ENCODE measurements at regions not wholly inside any gene's neighbourhood (a gene's known extent, or its start where the extent isn't known, plus 50 kb on each side); places are given as distances from the start of the nearest gene placed in this dataset.

GRCh38 chr2:104385743-104386142 is 468.2 kb upstream of the POU3F3 start:
- DNase-seq (no peak), ATAC-seq (peak; percentile 22 to 44 (median 35))
- no peaks in the 10 kb centered on the region for H3K9me3 ChIP-seq
- 44% methylated on average over 4 of the region's 4 CpGs for WGBS (ENCODE audit: insufficient coverage, low coverage, low lambda C conversion rate, missing lambda C conversion rate)
- H3K27ac ChIP-seq = no peak overlapping the region
- intact Hi-C loops (cut with DNase I) = no loop called here
- H3K36me3 ChIP-seq = no peaks in the 10 kb centered on the region
- no peak overlapping the region for H3K4me3 ChIP-seq
- TF ChIP-seq POLR2A (IDR thresholded peaks at IDR 0.05) (no peak), CTCF (IDR thresholded peaks at IDR 0.05) (no peak)
- H3K4me1 ChIP-seq = no peaks in the 10 kb centered on the region
- H3K27me3 ChIP-seq = no peaks in the 10 kb centered on the region

- 60% methylated on average over 2 of the region's 2 CpGs for WGBS (ENCODE audit: insufficient coverage, low coverage, low lambda C conversion rate, missing lambda C conversion rate)
- Histone ChIP-seq H3K36me3 (no peaks in the 10 kb centered on the region), H3K9me3 (no peaks in the 10 kb centered on the region), H3K27ac (no peak overlapping the region), H3K4me1 (no peaks in the 10 kb centered on the region), H3K4me3 (no peak overlapping the region), H3K27me3 (no peaks in the 10 kb centered on the region)
- DNase-seq (no peak), ATAC-seq (no peak)
- TF ChIP-seq CTCF (IDR thresholded peaks at IDR 0.05) (no peak), POLR2A (IDR thresholded peaks at IDR 0.05) (no peak)
- intact Hi-C loops (cut with DNase I) = no loop called here
These were observed 465.6 kb upstream of the POU3F3 start for GRCh38 chr2:104388296-104388695.

GRCh38 chr2:104402825-104403224 is 451.1 kb upstream of the POU3F3 start:
- no peak for ATAC-seq
- no peak overlapping the region for H3K4me3 ChIP-seq
- no peak for DNase-seq
- no peaks in the 10 kb centered on the region for H3K4me1 ChIP-seq
- H3K36me3 ChIP-seq = no peaks in the 10 kb centered on the region
- H3K27ac ChIP-seq = no peak overlapping the region
- no peaks in the 10 kb centered on the region for H3K27me3 ChIP-seq
- no peaks in the 10 kb centered on the region for H3K9me3 ChIP-seq
- intact Hi-C loops (cut with DNase I) = no loop called here
- TF ChIP-seq POLR2A (IDR thresholded peaks at IDR 0.05) = no peak
- WGBS (ENCODE audit: insufficient coverage, low coverage, low lambda C conversion rate, missing lambda C conversion rate) = 100% methylated on average over 1 of the region's 3 CpGs

- no peaks in the 10 kb centered on the region for H3K9me3 ChIP-seq
- H3K36me3 ChIP-seq = no peaks in the 10 kb centered on the region
- DNase-seq (no peak), ATAC-seq (no peak)
- H3K27ac ChIP-seq = no peak overlapping the region
- intact Hi-C loops (cut with DNase I) = no loop called here
- no peaks in the 10 kb centered on the region for H3K27me3 ChIP-seq
- H3K4me1 ChIP-seq = no peaks in the 10 kb centered on the region
- H3K4me3 ChIP-seq = no peak overlapping the region
- WGBS (ENCODE audit: insufficient coverage, low coverage, low lambda C conversion rate, missing lambda C conversion rate) = 80% methylated on average over 6 of the region's 6 CpGs
- TF ChIP-seq CTCF (IDR thresholded peaks at IDR 0.05) (no peak), POLR2A (IDR thresholded peaks at IDR 0.05) (no peak)
These were observed 449.4 kb upstream of the POU3F3 start for GRCh38 chr2:104404526-104404925.

GRCh38 chr2:104405623-104406022 is 448.3 kb upstream of the POU3F3 start:
- H3K4me3 ChIP-seq = no peak overlapping the region
- no peaks in the 10 kb centered on the region for H3K4me1 ChIP-seq
- no peaks in the 10 kb centered on the region for H3K9me3 ChIP-seq
- no peaks in the 10 kb centered on the region for H3K27me3 ChIP-seq
- WGBS (ENCODE audit: insufficient coverage, low coverage, low lambda C conversion rate, missing lambda C conversion rate) = 81% methylated on average over 5 of the region's 8 CpGs
- ATAC-seq = no peak
- H3K36me3 ChIP-seq = no peaks in the 10 kb centered on the region
- intact Hi-C loops (cut with DNase I) = no loop called here
- TF ChIP-seq CTCF (IDR thresholded peaks at IDR 0.05) (no peak), POLR2A (IDR thresholded peaks at IDR 0.05) (no peak)
- H3K27ac ChIP-seq = no peak overlapping the region
- no peak for DNase-seq
